Fibroblast of pulmonary artery (primary cell): ENCODE measurements at regions not wholly inside any gene's neighbourhood (a gene's known extent, or its start where the extent isn't known, plus 50 kb on each side); places are given as distances from the start of the nearest gene placed in this dataset.

ENCODE experiments used
- DNase-seq: peaks from one replicate; pipeline ENCODE4 v3.0.0-alpha.2; 2010; ENCODE audit warnings: low read depth
- H3K4me3 ChIP-seq: replicated peaks from 2 replicates; pipeline ENCODE4 v1.5.1; 2011; ENCODE audit warnings: low read depth, mild to moderate bottlenecking, control low read depth, low read length, moderate library complexity
- CTCF ChIP-seq: IDR thresholded peaks from 2 replicates; pipeline ENCODE4 v1.5.1; 2011; ENCODE audit warnings: mild to moderate bottlenecking, control low read depth, low read length, inconsistent platforms; ENCODE audit errors: missing control alignments

DNA sequence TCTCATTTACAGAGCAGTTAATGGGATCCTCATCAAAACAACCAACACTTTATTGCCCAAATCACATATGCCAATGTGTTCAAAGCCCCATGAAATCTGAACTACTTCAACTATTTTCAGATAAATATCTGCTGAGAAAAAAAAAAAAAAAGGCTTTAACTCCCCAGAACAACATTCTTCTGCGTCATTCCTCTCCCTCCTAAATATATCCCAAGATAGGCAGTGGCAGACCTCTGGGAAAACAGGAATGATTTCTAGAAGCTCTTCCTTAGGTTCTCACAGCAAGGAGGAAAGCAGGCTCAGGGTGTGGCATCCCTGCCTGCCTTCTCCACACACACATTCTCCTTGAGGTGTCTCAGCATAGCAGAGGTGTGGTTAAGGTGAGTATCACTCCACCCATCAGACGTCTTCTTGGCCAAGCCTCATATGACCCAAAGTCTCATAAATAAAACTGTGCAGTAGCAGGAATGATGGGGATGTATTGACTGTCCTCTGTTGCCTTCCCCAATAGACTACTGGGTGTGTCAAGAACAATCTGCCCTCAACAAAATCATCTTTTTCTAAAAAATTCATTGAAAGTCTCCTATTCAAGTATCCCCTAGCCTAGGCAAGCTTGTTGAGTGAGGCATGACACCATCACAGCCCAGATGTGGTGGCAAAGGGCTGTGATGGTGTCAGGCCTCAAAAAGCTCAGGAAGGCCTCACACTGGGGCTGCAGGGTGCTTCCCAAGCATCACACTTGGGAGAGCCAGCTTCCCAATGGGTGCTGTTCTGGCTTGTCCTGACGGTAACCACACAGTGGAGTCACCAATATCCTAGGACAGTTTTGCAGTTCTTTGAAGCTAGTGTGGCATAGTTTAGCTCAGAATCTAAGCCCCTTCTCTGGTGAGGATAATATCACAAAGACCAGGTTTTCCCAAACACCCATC is 135.4 kb upstream of the SOX9 start:
- no peak for TF ChIP-seq CTCF
- DNase-seq, result no peak

DNA sequence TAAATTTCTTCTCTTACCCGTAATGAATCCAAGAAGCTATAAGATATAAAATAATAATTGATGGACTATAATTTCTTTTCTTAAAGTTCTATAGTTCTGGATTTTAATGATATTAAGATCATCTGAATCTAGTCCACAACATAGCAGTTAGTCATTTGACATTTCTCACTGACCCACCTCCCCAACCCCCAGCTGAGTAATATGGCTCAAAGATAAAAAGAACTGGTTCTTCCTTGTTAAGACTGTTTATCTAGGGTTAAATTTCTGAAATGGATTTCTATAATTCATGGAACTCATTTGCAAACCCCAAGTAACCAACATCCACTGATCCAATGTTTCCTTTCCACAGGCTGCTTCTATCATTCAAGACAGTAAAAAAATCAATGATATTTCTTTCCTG is 133.9 kb upstream of the SOX9 start:
- no peak for TF ChIP-seq CTCF
- no peak for DNase-seq
- no peak overlapping the region for H3K4me3 ChIP-seq

More for the DNA sequence above, 135.4 kb upstream of the SOX9 start:
- H3K4me3 ChIP-seq, result no peak overlapping the region

- TF ChIP-seq CTCF, result no peak
- H3K4me3 ChIP-seq, result no peak overlapping the region
- no peak for DNase-seq
Observed at GRCh38 chr17:71987634-71988033, 133.2 kb upstream of the SOX9 start.

DNA sequence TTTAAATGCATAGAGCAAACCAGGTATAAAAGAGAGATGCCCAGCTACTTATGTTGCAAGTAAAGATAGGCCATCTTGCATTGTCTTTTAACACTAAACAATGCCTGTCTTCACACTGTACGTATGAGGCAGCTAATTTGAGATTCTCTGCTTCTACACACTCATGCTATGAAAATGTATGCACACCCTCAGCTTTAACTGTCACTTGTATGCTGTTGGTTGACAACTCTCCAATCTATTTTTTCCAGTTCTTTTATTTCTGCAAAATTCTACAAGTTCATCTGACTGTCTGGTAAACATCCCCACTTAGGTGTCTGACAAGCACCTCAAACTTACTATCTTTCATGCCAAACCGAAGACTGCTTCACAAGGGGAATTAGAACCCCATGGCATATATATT is 131.7 kb upstream of the SOX9 start:
- no peak for DNase-seq
- H3K4me3 ChIP-seq, result no peak overlapping the region
- no peak for TF ChIP-seq CTCF

- no peak overlapping the region for H3K4me3 ChIP-seq
- TF ChIP-seq CTCF, result no peak
- DNase-seq, result no peak
Observed at GRCh38 chr17:71993363-71993762, 127.5 kb upstream of the SOX9 start.

DNA sequence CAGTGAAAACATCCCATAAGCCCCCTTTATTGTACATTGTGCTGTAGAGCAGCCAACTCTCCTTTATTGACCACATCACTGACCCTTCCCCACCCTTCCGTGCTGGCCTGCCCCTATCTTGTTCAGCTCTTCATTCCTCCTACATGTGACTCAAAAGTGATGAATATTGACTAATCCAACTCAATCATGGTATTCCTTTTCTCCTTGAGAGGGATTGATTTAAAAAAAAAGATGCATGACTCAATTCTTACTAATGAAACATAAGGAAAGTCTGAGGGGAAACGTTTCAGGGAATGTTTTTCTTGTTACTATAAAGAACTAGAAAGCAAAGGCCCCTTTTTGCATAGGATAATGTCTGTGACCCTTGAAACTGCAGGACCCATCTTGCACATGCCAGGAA is 125.2 kb upstream of the SOX9 start:
- no peak overlapping the region for H3K4me3 ChIP-seq
- DNase-seq, result no peak
- no peak for TF ChIP-seq CTCF

DNA sequence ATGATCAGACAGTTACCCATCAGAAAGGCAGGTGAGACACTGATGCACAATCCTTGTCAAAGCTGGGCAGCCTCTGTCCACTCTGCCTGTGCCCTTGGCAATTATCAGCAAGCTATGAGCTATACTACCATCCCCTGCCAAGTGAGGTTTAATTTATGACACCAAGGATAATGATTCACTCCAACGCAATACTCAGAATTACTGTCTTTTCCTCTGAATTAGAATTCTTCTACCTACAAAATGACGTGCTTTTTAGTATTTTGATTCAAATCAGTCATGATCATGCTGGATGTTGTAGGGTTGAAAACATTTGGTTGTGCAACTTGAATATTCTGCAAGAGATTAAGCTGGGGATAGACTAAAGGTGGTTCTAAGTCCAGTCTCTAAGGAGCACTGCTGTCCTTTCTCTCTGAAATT is 116.8 kb upstream of the SOX9 start:
- no peak for TF ChIP-seq CTCF
- H3K4me3 ChIP-seq, result no peak overlapping the region
- DNase-seq, result peak; percentile 1
